GM10248 (cell line): ENCODE measurements at regions not wholly inside any gene's neighbourhood (a gene's known extent, or its start where the extent isn't known, plus 50 kb on each side); places are given as distances from the start of the nearest gene placed in this dataset.

Experiments used
- CTCF ChIA-PET: fragments of 300-600 bp; sonication (Branson Sonifier 250); formaldehyde crosslinking; extraction: SDS; loops from one replicate; lab custom pipeline; 2021; ENCODE audit warnings: antibody characterized with exemption; lab: Yijun Ruan, JAX
- POLR2A ChIA-PET: fragments of 350-650 bp; sonication (Branson Sonifier 250); formaldehyde crosslinking; extraction: SDS; loops from one replicate; lab custom pipeline; 2020; ENCODE audit warnings: antibody characterized with exemption; lab: Yijun Ruan, JAX
- DNase-seq: peaks from one replicate; pipeline ENCODE4 v3.0.0; 2012; ENCODE audit errors: extremely low spot score
- CTCF ChIP-seq: IDR thresholded peaks from 2 replicates; pipeline ENCODE4 v1.5.1; 2012; ENCODE audit warnings: mild to moderate bottlenecking, low read depth; ENCODE audit errors: extremely low read depth, missing control alignments, control extremely low read depth

GRCh38 chr12:115215544-115215943 lies 531.6 kb upstream of the TBX3 start:
- ChIA-PET CTCF (no interaction called here), POLR2A (no interaction called here)
- DNase-seq: no peak
- TF ChIP-seq CTCF: no peak

- TF ChIP-seq CTCF: no peak
- no peak for DNase-seq
- POLR2A ChIA-PET: no interaction called here
- CTCF ChIA-PET: interaction anchor here (1.1 kb wide), 1 partner anchor 13 kb away, joined by 3 read pairs; no protein-coding TSS in a partner anchor
Observed at GRCh38 chr12:115213538-115214016, 529.6 kb upstream of the TBX3 start.

GRCh38 chr12:115213118-115213517 lies 529.1 kb upstream of the TBX3 start:
- no peak for TF ChIP-seq CTCF
- no peak for DNase-seq
- ChIA-PET CTCF (interaction anchor here (1.1 kb wide), 1 partner anchor 13 kb away, joined by 3 read pairs; no protein-coding TSS in a partner anchor), POLR2A (no interaction called here)

- DNase-seq: no peak
- POLR2A ChIA-PET: no interaction called here
- CTCF ChIA-PET: no interaction called here
- no peak for TF ChIP-seq CTCF
Observed at GRCh38 chr12:115212356-115212755, 528.4 kb upstream of the TBX3 start.

DNA sequence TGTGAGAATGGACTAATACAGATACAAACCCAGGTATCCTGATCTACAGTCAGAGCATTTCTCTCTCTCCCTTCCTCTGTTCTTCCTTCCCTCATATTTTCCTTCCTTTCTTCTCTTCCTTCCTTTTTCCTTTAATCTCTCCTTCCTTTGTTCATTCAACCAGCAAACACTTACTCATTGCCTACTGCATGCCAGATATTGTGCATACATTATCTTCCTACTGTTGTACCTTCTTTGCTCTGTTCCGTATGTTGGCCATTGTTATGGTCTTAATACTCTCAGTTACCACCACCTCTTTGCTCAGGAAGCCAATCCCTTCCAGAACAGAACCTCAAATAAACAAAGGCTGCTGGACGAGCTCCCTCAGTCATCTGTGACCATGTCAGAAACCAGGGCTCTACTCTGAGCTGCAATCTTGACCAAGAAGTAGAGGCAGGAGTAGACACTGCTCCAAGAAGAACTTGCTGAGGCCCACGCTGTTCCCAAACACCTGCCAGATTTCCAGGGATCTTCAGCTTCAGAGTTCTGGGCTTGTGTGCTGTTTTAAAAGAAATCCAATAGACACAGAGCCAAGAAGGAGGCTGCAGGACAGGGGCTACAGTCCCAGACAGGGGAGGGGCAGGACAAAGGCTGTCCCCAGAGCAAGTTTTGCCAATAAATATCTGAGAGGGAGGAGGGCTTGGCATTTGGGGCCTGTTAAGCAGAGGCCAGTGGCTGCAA lies 526.7 kb upstream of the TBX3 start:
- CTCF ChIA-PET: no interaction called here
- POLR2A ChIA-PET: no interaction called here
- no peak for TF ChIP-seq CTCF
- no peak for DNase-seq

DNA sequence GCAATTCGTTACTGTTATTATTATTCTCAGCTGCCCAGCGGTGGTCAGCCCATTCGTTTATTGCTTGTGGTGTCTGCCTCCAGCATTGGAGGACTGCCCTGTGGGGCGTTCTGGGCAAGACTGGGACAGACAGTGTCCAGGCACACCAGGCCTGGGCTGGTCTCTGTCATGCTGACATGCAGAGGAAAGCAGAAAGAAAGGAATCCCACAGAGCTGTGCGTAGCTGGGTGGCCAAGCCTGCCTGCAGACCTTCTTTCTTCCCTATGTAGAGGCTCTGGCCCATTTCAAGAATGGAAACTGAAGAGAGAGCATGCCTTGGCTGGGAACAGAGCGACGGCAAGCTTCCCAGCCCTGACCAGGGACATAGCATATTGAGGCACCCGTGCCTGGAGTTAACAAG lies 525.3 kb upstream of the TBX3 start:
- DNase-seq: no peak
- POLR2A ChIA-PET: no interaction called here
- no peak for TF ChIP-seq CTCF
- CTCF ChIA-PET: interaction anchor here (0.7 kb wide), 1 partner anchor 14 kb away, joined by 3 read pairs; no protein-coding TSS in a partner anchor
